Mammary epithelial cell (primary cell): ENCODE measurements at regions not wholly inside any gene's neighbourhood (a gene's known extent, or its start where the extent isn't known, plus 50 kb on each side); places are given as distances from the start of the nearest gene placed in this dataset.

ENCODE experiments used
- CTCF ChIP-seq, 2 donors: IDR thresholded peaks in 1 of 2; conservative IDR thresholded peaks in 1 of 2; 2 replicates each; pipeline ENCODE4 v1.5.1; 2011 to 2012; ENCODE audit warnings: inconsistent platforms in 2 of 2, low read length in 2 of 2, mild to moderate bottlenecking in 2 of 2, control low read depth in 1 of 2, low read depth in 1 of 2; ENCODE audit not compliant: insufficient read depth in 1 of 2; ENCODE audit errors: extremely low read depth in 1 of 2
- EZH2 ChIP-seq: IDR thresholded peaks from 2 replicates; pipeline ENCODE4 v1.6.1; 2012; ENCODE audit warnings: low read length, inconsistent platforms, borderline replicate concordance

- TF ChIP-seq CTCF (conservative IDR thresholded peaks at IDR 0.05 in 1 of 2, IDR thresholded peaks at IDR 0.05 in 1 of 2; ENCODE audit: extremely low read depth in 1 of 2, insufficient read depth in 1 of 2, low read depth in 1 of 2, low read length in 2 of 2) (no peak), EZH2 (no peak)
These were observed 129.6 kb upstream of the POU2AF2 start for GRCh38 chr11:111115890-111116289.
